Upper lobe of left lung (tissue), 6 donors: ENCODE measurements at regions not wholly inside any gene's neighbourhood (a gene's known extent, or its start where the extent isn't known, plus 50 kb on each side); places are given as distances from the start of the nearest gene placed in this dataset.

Experiments
- ATAC-seq, 2 donors: fragments of 200-7000 bp; cut with Tn5 transposase; one replicate each; pipeline ENCODE4 v1.9.1; 2022; ENCODE audit warnings: mild to moderate bottlenecking in 2 of 2, moderate library complexity in 2 of 2; ENCODE audit not compliant: low FRiP score in 2 of 2
- DNase-seq, 2 donors: peaks; one replicate each; pipeline ENCODE4 v3.0.0-alpha.2; 2019 to 2020
- H3K27ac ChIP-seq, 4 donors: fragments of 200-600 bp; sonication (generic); one replicate each; pipeline ENCODE4 v1.5.1; 2016 to 2019
- H3K27me3 ChIP-seq, 4 donors: fragments of 200-600 bp; sonication (generic); one replicate each; pipeline ENCODE4 v1.5.1; 2017 to 2019
- H3K36me3 ChIP-seq, 4 donors: fragments of 200-600 bp; sonication (generic); one replicate each; pipeline ENCODE4 v1.5.1; 2016 to 2019
- H3K4me1 ChIP-seq, 4 donors: fragments of 200-600 bp; sonication (generic); one replicate each; pipeline ENCODE4 v1.5.1; 2018 to 2019
- H3K4me3 ChIP-seq, 4 donors: fragments of 200-600 bp; sonication (generic); one replicate each; pipeline ENCODE4 v1.5.1; 2017 to 2019; ENCODE audit warnings: mild to moderate bottlenecking in 2 of 4, moderate library complexity in 1 of 4
- H3K9me3 ChIP-seq, 4 donors: fragments of 200-600 bp; sonication (generic); one replicate each; pipeline ENCODE4 v1.5.1; 2018 to 2019
- EP300 ChIP-seq, 4 donors: sonication (generic); formaldehyde crosslinking; IDR thresholded peaks; one replicate each; pipeline ENCODE4 v1.5.1; 2017; ENCODE audit warnings: antibody characterized with exemption in 4 of 4, control low read depth in 2 of 4
- POLR2A ChIP-seq, 4 donors: fragments of 450-650 bp; IDR thresholded peaks; one replicate each; pipeline ENCODE4 v1.5.1; 2016 to 2017; ENCODE audit warnings: antibody characterized with exemption in 4 of 4, mild to moderate bottlenecking in 2 of 4
- POLR2AphosphoS5 ChIP-seq, 2 donors: sonication (generic); formaldehyde crosslinking; IDR thresholded peaks; one replicate each; pipeline ENCODE4 v1.5.1; 2017; ENCODE audit warnings: antibody characterized with exemption in 2 of 2
- WGBS, 2 donors: methylation state at CpG; one replicate each; pipeline ENCODE4 v1.1.5; 2017 to 2018; 5-methylcytosine and 5-hydroxymethylcytosine counted together
- TF ChIP-seq, protein P1 (sequence below), 6 experiments: fragments of 450-650 bp in 4 of 6; fragments of 200-600 bp in 2 of 6; sonication (generic) in 2 of 6; IDR thresholded peaks; one replicate each; pipeline ENCODE4 v1.5.1; 2016 to 2019; ENCODE audit warnings: antibody characterized with exemption in 6 of 6
- donor health status: DM: no; HTN: no; CAD: no; lungs with moderate emphysema.
- donor health status: DM: no; HTN: yes; CAD: no; lungs with severe emphysema.

GRCh38 chr4:41318839-41319530, 62.3 kb downstream of the UCHL1 start:
- H3K36me3 ChIP-seq, result no peaks in the 10 kb centered on the region
- WGBS, 2 donors, result 68 to 75% methylated on average over 6 of the region's 6 CpGs
- H3K4me1 ChIP-seq, result peaks cover 0 to 9% (median 0%) of the 10 kb centered on the region in 4 donors
- no peaks in the 10 kb centered on the region for H3K9me3 ChIP-seq
- H3K27me3 ChIP-seq, result no peaks in the 10 kb centered on the region
- DNase-seq (no peak), ATAC-seq (no peak)
- H3K27ac ChIP-seq, result no peak overlapping the region
- no peak overlapping the region for H3K4me3 ChIP-seq
- TF ChIP-seq EP300 (IDR thresholded peaks at IDR 0.05) (no peak), POLR2A (IDR thresholded peaks at IDR 0.05) (no peak), POLR2AphosphoS5 (IDR thresholded peaks at IDR 0.05) (no peak)
- TF ChIP-seq, protein P1, sequence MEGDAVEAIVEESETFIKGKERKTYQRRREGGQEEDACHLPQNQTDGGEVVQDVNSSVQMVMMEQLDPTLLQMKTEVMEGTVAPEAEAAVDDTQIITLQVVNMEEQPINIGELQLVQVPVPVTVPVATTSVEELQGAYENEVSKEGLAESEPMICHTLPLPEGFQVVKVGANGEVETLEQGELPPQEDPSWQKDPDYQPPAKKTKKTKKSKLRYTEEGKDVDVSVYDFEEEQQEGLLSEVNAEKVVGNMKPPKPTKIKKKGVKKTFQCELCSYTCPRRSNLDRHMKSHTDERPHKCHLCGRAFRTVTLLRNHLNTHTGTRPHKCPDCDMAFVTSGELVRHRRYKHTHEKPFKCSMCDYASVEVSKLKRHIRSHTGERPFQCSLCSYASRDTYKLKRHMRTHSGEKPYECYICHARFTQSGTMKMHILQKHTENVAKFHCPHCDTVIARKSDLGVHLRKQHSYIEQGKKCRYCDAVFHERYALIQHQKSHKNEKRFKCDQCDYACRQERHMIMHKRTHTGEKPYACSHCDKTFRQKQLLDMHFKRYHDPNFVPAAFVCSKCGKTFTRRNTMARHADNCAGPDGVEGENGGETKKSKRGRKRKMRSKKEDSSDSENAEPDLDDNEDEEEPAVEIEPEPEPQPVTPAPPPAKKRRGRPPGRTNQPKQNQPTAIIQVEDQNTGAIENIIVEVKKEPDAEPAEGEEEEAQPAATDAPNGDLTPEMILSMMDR (IDR thresholded peaks at IDR 0.05), result no peak

GRCh38 chr4:41319553-41319952, 62.8 kb downstream of the UCHL1 start:
- H3K27me3 ChIP-seq, result no peaks in the 10 kb centered on the region
- no peak overlapping the region for H3K4me3 ChIP-seq
- TF ChIP-seq EP300 (IDR thresholded peaks at IDR 0.05) (peak in 1 of 4 donors; percentile 23), POLR2A (IDR thresholded peaks at IDR 0.05) (no peak)
- DNase-seq (no peak), ATAC-seq (no peak)
- peak overlapping the region in 1 of 4 donors; percentile 34 for H3K27ac ChIP-seq
- 33 to 41% methylated on average over 5 of the region's 5 CpGs for WGBS, 2 donors
- peaks cover 0 to 9% (median 0%) of the 10 kb centered on the region in 4 donors for H3K4me1 ChIP-seq
- no peaks in the 10 kb centered on the region for H3K36me3 ChIP-seq
- H3K9me3 ChIP-seq, result no peaks in the 10 kb centered on the region

- WGBS, 2 donors, result 56 to 79% methylated on average over 1 of the region's 1 CpG
Measured at GRCh38 chr4:41320278-41320677, 63.5 kb downstream of the UCHL1 start.

GRCh38 chr4:41320786-41321185, 64.1 kb downstream of the UCHL1 start:
- DNase-seq (no peak), ATAC-seq (no peak)
- Histone ChIP-seq H3K9me3 (no peaks in the 10 kb centered on the region), H3K4me1 (peaks cover 0 to 9% (median 0%) of the 10 kb centered on the region in 4 donors), H3K4me3 (no peak overlapping the region), H3K27ac (peak overlapping the region in 1 of 4 donors; percentile 10), H3K36me3 (no peaks in the 10 kb centered on the region), H3K27me3 (no peaks in the 10 kb centered on the region)
- TF ChIP-seq POLR2A (IDR thresholded peaks at IDR 0.05), result no peak
- TF ChIP-seq EP300 (IDR thresholded peaks at IDR 0.05), result no peak
- no peak for TF ChIP-seq POLR2AphosphoS5 (IDR thresholded peaks at IDR 0.05)
- TF ChIP-seq, protein P1 (IDR thresholded peaks at IDR 0.05), result no peak
- 0 to 87% methylated on average over 1 of the region's 1 CpG for WGBS, 2 donors

More at GRCh38 chr4:41320278-41320677, 63.5 kb downstream of the UCHL1 start:
- TF ChIP-seq, protein P1 (IDR thresholded peaks at IDR 0.05), result no peak
- TF ChIP-seq EP300 (IDR thresholded peaks at IDR 0.05) (no peak), POLR2A (IDR thresholded peaks at IDR 0.05) (no peak), POLR2AphosphoS5 (IDR thresholded peaks at IDR 0.05) (no peak)
- Histone ChIP-seq H3K9me3 (no peaks in the 10 kb centered on the region), H3K4me3 (no peak overlapping the region), H3K36me3 (no peaks in the 10 kb centered on the region), H3K27me3 (no peaks in the 10 kb centered on the region), H3K27ac (peak overlapping the region in 1 of 4 donors; percentile 34), H3K4me1 (peaks cover 0 to 9% (median 0%) of the 10 kb centered on the region in 4 donors)
- ATAC-seq, result no peak
- DNase-seq, result no peak

DNA sequence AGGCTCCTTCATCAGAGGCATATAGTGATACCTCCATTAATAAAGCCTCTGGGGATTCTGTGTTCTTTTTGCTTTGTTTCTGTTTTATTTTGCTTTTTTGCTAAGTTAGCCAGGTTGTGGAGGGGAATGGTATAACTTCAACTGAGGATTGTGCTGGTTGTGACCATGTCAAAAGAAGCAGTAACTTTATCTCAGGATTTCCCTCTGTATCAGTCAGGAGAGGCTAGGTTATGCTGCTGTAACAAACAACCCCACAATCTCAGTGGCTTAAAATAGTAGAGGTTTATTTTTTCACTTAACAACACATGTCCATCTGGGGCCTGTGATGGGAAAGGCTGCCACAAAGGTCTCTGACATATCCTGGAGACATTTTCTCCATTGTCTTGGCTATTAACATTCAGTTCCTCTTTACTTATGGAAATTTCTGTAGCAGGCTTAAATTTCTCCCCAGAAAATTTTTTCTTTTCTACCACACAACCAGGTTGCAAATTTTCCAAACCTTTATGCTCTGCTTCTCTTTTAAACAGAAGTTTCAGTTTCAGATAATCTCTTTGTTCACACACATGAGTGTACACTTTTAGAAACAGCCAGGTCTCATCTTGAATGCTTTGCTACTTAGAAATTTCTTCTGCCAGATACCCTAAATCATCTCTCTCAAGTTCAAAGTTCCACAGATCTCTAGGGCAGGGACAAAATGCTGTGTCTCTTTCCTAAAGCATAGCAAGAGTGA, 64.7 kb downstream of the UCHL1 start:
- ATAC-seq, result no peak
- no peak for DNase-seq
- Histone ChIP-seq H3K9me3 (no peaks in the 10 kb centered on the region), H3K36me3 (no peaks in the 10 kb centered on the region), H3K27me3 (no peaks in the 10 kb centered on the region), H3K27ac (no peak overlapping the region), H3K4me3 (no peak overlapping the region), H3K4me1 (peaks cover 0 to 9% (median 0%) of the 10 kb centered on the region in 4 donors)
- TF ChIP-seq, protein P1 (IDR thresholded peaks at IDR 0.05), result no peak
- TF ChIP-seq POLR2A (IDR thresholded peaks at IDR 0.05), result no peak
- no peak for TF ChIP-seq EP300 (IDR thresholded peaks at IDR 0.05)
- no peak for TF ChIP-seq POLR2AphosphoS5 (IDR thresholded peaks at IDR 0.05)
